HCT116 (cell line): ENCODE measurements at regions not wholly inside any gene's neighbourhood (a gene's known extent, or its start where the extent isn't known, plus 50 kb on each side); places are given as distances from the start of the nearest gene placed in this dataset.

Experiments used
- ATAC-seq: fragments of 200-7000 bp; cut with Tn5 transposase; 2 replicates; pipeline ENCODE4 v1.9.1; 2020; ENCODE audit warnings: mild to moderate bottlenecking, moderate library complexity
- BruUV-seq: library from RNA; stranded (reverse); fragments of 400-500 nt; replicated peaks from 2 replicates; lab custom pipeline; 2021; lab: Mats Ljungman, UMichigan
- CTCF ChIA-PET: fragments of 300-600 bp; sonication (Branson Sonifier 250); formaldehyde crosslinking; loops from one replicate; lab custom pipeline; 2021; ENCODE audit warnings: antibody characterized with exemption; lab: Charles Lee
- POLR2A ChIA-PET: fragments of 300-600, 350-600 bp; sonication (Branson Sonifier 250); formaldehyde crosslinking; loops from one replicate; lab custom pipeline; 2021; ENCODE audit warnings: antibody characterized with exemption; lab: Charles Lee
- RAD21 ChIA-PET, 2 experiments: fragments of 300-600 bp; sonication (Branson Sonifier 250); formaldehyde crosslinking; loops; one replicate each; lab custom pipeline; 2023; ENCODE audit warnings: low total read pairs in 2 of 2; ENCODE audit not compliant: uncharacterized antibody in 2 of 2, unreplicated experiment in 2 of 2, low non-redundant PET in 1 of 2; lab: Charles Lee
- DNase-seq: peaks from one replicate; pipeline ENCODE4 v3.0.0-alpha.2; 2010; ENCODE audit warnings: low read depth, low spot score
- H2AFZ ChIP-seq: fragments of 200-600 bp; shearing (Covaris generic), sonication (generic); 2 replicates; pipeline ENCODE4 v1.6.1; 2017; ENCODE audit warnings: low read depth, mixed run types, mixed read lengths, antibody characterized with exemption, low read length; ENCODE audit not compliant: poor library complexity, severe bottlenecking
- H3K27ac ChIP-seq: 2 replicates; pipeline ENCODE4 v1.5.1; 2012; ENCODE audit warnings: low read depth, low read length
- H3K27me3 ChIP-seq: fragments of 200-600 bp; sonication (generic); 2 replicates; pipeline ENCODE4 v1.6.1; 2016; ENCODE audit warnings: mixed run types, low read length, mixed read lengths; ENCODE audit not compliant: insufficient read depth
- H3K36me3 ChIP-seq, 2 experiments: fragments of 200-500 bp in 1 of 2; fragments of 200-600 bp in 1 of 2; sonication (Bioruptor generic) in 1 of 2; sonication (generic) in 1 of 2; 2 replicates each; pipeline versions ENCODE4 v1.5.1 to v1.6.1; 2014 to 2016; ENCODE audit warnings: low read length in 2 of 2, inconsistent platforms in 1 of 2, mixed read lengths in 1 of 2, mixed run types in 1 of 2; ENCODE audit not compliant: insufficient read depth in 2 of 2, control insufficient read depth in 1 of 2
- H3K4me1 ChIP-seq, 2 experiments: fragments of 200-600 bp in 1 of 2; sonication (generic) in 1 of 2; 2 replicates each; pipeline versions ENCODE4 v1.5.1 to v1.6.1; 2012 to 2017; ENCODE audit warnings: low read length in 2 of 2, inconsistent platforms in 1 of 2, mild to moderate bottlenecking in 1 of 2, mixed read lengths in 1 of 2, mixed run types in 1 of 2, moderate library complexity in 1 of 2; ENCODE audit not compliant: insufficient read depth in 2 of 2, control insufficient read depth in 1 of 2
- H3K4me2 ChIP-seq: fragments of 200-600 bp; sonication (generic); 2 replicates; pipeline ENCODE4 v1.6.1; 2017; ENCODE audit warnings: mixed run types, low read length, mixed read lengths
- H3K4me3 ChIP-seq, 2 experiments: fragments of 200-600 bp in 1 of 2; sonication (generic) in 1 of 2; replicated peaks in 1 of 2; 2 replicates each; pipeline ENCODE4 v1.5.1; 2011 to 2016; ENCODE audit warnings: low read length in 2 of 2, control low read depth in 1 of 2, low read depth in 1 of 2, mild to moderate bottlenecking in 1 of 2, mixed read lengths in 1 of 2, mixed run types in 1 of 2
- H3K79me2 ChIP-seq: fragments of 200-600 bp; sonication (generic); 2 replicates; pipeline ENCODE4 v1.6.1; 2017; ENCODE audit warnings: mild to moderate bottlenecking, mixed run types, low read length, moderate library complexity, mixed read lengths; ENCODE audit not compliant: insufficient read depth
- H3K9ac ChIP-seq: fragments of 200-600 bp; sonication (generic); 2 replicates; pipeline ENCODE4 v1.6.1; 2016; ENCODE audit warnings: low read length, mixed read lengths
- H3K9me2 ChIP-seq: fragments of 200-600 bp; sonication (generic), shearing (Covaris generic); 2 replicates; pipeline ENCODE4 v1.6.1; 2017; ENCODE audit warnings: mixed run types, mild to moderate bottlenecking, moderate library complexity; ENCODE audit not compliant: insufficient read depth
- H3K9me3 ChIP-seq, 2 experiments: fragments of 200-500 bp in 1 of 2; fragments of 200-600 bp in 1 of 2; sonication (Bioruptor generic) in 1 of 2; sonication (generic) in 1 of 2; 2 replicates each; pipeline ENCODE4 v1.6.1; 2014 to 2017; ENCODE audit warnings: low read length in 2 of 2, mixed read lengths in 2 of 2, inconsistent platforms in 1 of 2, low read depth in 1 of 2, mild to moderate bottlenecking in 1 of 2, mixed run types in 1 of 2, moderate library complexity in 1 of 2; ENCODE audit not compliant: control insufficient read depth in 1 of 2, insufficient read depth in 1 of 2
- H4K20me1 ChIP-seq: fragments of 200-600 bp; sonication (generic), shearing (Covaris generic); 2 replicates; pipeline ENCODE4 v1.6.1; 2017; ENCODE audit warnings: mixed run types, mild to moderate bottlenecking, moderate library complexity; ENCODE audit not compliant: insufficient read depth
- CBX3 ChIP-seq: IDR thresholded peaks from 2 replicates; pipeline ENCODE4 v1.6.1; 2012; ENCODE audit warnings: low read depth
- ELF1 ChIP-seq: IDR thresholded peaks from 2 replicates; pipeline ENCODE4 v1.6.1; 2012; ENCODE audit warnings: low read depth, borderline replicate concordance
- EZH2 ChIP-seq: fragments of 200-600 bp; sonication (generic); IDR thresholded peaks from 2 replicates; pipeline ENCODE4 v1.6.1; 2017; ENCODE audit warnings: antibody characterized with exemption, mixed run types
- FOSL1 ChIP-seq: IDR thresholded peaks from 2 replicates; pipeline ENCODE4 v1.6.1; 2012; ENCODE audit warnings: low read depth
- intact Hi-C: fragments of 100-400 bp; cut with micrococcal nuclease; formaldehyde crosslinking; loops from 2 replicates; pipeline ENCODE4 v1.10.0; 2022
- TF ChIP-seq, protein P1 (sequence below): IDR thresholded peaks from 2 replicates; pipeline ENCODE4 v1.6.1; 2012; ENCODE audit warnings: low read depth
- TF ChIP-seq, protein P2 (sequence below): IDR thresholded peaks from 2 replicates; pipeline ENCODE4 v1.6.1; 2012

DNA sequence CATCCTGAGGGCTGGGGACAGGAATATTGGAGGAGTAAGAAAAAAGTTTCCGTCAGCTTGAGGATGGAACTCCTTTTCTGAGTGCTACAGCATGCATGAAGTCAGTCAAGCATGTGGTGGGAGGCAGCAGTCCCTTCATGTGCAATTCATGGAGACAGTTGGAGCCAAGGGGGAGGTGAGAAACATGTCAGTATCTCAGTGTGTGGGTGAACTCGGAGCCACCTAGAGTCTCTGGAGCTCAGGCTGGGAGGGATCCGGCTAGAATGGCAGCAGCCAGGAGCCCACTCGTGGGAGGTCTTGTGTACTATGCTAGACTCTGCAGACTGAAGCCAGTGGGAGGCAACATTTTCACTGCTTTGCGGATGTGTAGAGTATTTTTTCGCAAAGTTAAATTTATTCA is 60.3 kb downstream of the AVPR1A start:
- no peaks in the 10 kb centered on the region for H3K9me2 ChIP-seq
- DNase-seq (no peak), ATAC-seq (no peak)
- H3K9ac ChIP-seq: no peak overlapping the region
- no peak overlapping the region for H2AFZ ChIP-seq
- H4K20me1 ChIP-seq: no peaks in the 10 kb centered on the region
- H3K4me1 ChIP-seq: no peaks in the 10 kb centered on the region
- no TSS peak for BruUV-seq
- TF ChIP-seq ELF1 (no peak), EZH2 (no peak), FOSL1 (no peak), CBX3 (no peak)
- TF ChIP-seq, protein P1, sequence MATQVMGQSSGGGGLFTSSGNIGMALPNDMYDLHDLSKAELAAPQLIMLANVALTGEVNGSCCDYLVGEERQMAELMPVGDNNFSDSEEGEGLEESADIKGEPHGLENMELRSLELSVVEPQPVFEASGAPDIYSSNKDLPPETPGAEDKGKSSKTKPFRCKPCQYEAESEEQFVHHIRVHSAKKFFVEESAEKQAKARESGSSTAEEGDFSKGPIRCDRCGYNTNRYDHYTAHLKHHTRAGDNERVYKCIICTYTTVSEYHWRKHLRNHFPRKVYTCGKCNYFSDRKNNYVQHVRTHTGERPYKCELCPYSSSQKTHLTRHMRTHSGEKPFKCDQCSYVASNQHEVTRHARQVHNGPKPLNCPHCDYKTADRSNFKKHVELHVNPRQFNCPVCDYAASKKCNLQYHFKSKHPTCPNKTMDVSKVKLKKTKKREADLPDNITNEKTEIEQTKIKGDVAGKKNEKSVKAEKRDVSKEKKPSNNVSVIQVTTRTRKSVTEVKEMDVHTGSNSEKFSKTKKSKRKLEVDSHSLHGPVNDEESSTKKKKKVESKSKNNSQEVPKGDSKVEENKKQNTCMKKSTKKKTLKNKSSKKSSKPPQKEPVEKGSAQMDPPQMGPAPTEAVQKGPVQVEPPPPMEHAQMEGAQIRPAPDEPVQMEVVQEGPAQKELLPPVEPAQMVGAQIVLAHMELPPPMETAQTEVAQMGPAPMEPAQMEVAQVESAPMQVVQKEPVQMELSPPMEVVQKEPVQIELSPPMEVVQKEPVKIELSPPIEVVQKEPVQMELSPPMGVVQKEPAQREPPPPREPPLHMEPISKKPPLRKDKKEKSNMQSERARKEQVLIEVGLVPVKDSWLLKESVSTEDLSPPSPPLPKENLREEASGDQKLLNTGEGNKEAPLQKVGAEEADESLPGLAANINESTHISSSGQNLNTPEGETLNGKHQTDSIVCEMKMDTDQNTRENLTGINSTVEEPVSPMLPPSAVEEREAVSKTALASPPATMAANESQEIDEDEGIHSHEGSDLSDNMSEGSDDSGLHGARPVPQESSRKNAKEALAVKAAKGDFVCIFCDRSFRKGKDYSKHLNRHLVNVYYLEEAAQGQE: no peak
- TF ChIP-seq, protein P2, sequence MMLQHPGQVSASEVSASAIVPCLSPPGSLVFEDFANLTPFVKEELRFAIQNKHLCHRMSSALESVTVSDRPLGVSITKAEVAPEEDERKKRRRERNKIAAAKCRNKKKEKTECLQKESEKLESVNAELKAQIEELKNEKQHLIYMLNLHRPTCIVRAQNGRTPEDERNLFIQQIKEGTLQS: no peak
- H3K27me3 ChIP-seq: no peaks in the 10 kb centered on the region
- H3K4me3 ChIP-seq: no peak overlapping the region
- H3K27ac ChIP-seq: no peak overlapping the region
- POLR2A ChIA-PET: no interaction called here
- CTCF ChIA-PET: no interaction called here
- no peaks in the 10 kb centered on the region for H3K79me2 ChIP-seq
- no peaks in the 10 kb centered on the region for H3K9me3 ChIP-seq
- no peaks in the 10 kb centered on the region for H3K36me3 ChIP-seq
- RAD21 ChIA-PET: no interaction called here
- no peak overlapping the region for H3K4me2 ChIP-seq
- intact Hi-C loops: no loop called here
